VCaP (cell line): ENCODE measurements at regions not wholly inside any gene's neighbourhood (a gene's known extent, or its start where the extent isn't known, plus 50 kb on each side); places are given as distances from the start of the nearest gene placed in this dataset.

Experiments
- H3K27ac ChIP-seq: fragments of 450-650 bp; 2 replicates; pipeline ENCODE4 v1.5.1; 2017
- TF ChIP-seq, protein P1 (sequence below): fragments of 450-650 bp; conservative IDR thresholded peaks from 2 replicates; pipeline ENCODE4 v1.5.1; 2017; ENCODE audit warnings: mild to moderate bottlenecking, moderate library complexity

- TF ChIP-seq, protein P1, sequence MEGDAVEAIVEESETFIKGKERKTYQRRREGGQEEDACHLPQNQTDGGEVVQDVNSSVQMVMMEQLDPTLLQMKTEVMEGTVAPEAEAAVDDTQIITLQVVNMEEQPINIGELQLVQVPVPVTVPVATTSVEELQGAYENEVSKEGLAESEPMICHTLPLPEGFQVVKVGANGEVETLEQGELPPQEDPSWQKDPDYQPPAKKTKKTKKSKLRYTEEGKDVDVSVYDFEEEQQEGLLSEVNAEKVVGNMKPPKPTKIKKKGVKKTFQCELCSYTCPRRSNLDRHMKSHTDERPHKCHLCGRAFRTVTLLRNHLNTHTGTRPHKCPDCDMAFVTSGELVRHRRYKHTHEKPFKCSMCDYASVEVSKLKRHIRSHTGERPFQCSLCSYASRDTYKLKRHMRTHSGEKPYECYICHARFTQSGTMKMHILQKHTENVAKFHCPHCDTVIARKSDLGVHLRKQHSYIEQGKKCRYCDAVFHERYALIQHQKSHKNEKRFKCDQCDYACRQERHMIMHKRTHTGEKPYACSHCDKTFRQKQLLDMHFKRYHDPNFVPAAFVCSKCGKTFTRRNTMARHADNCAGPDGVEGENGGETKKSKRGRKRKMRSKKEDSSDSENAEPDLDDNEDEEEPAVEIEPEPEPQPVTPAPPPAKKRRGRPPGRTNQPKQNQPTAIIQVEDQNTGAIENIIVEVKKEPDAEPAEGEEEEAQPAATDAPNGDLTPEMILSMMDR: no peak
- H3K27ac ChIP-seq: no peak overlapping the region
Measured at GRCh38 chr7:82757-83155, 109.6 kb upstream of the FAM20C start.

DNA sequence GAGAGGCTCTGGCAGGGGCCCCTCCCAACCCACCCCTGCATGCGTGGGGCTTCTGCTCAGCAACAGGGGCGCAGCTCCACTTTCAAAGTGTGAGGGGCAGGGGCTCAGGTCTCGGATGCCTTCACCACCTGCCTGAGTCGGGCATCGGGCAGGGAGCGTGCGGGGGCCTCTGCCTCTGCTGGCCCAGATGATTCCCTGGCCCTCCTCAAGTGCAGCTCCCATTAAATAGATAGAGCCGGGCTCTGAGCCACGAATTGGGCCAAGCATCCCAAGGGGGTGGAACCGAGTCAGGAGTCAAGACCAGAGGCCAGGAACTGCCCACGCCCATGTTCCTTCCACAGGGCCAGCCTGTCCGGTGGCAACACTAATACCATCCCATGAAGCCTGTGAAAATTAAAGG is 108.9 kb upstream of the FAM20C start:
- TF ChIP-seq, protein P1: no peak
- no peak overlapping the region for H3K27ac ChIP-seq

- TF ChIP-seq, protein P1: no peak
- no peak overlapping the region for H3K27ac ChIP-seq
Measured at GRCh38 chr7:83861-84632, 108.3 kb upstream of the FAM20C start.

- TF ChIP-seq, protein P1: no peak
- no peak overlapping the region for H3K27ac ChIP-seq
Measured at GRCh38 chr7:84633-85020, 107.7 kb upstream of the FAM20C start.

GRCh38 chr7:85074-85882 is 107.1 kb upstream of the FAM20C start:
- TF ChIP-seq, protein P1: no peak
- no peak overlapping the region for H3K27ac ChIP-seq

DNA sequence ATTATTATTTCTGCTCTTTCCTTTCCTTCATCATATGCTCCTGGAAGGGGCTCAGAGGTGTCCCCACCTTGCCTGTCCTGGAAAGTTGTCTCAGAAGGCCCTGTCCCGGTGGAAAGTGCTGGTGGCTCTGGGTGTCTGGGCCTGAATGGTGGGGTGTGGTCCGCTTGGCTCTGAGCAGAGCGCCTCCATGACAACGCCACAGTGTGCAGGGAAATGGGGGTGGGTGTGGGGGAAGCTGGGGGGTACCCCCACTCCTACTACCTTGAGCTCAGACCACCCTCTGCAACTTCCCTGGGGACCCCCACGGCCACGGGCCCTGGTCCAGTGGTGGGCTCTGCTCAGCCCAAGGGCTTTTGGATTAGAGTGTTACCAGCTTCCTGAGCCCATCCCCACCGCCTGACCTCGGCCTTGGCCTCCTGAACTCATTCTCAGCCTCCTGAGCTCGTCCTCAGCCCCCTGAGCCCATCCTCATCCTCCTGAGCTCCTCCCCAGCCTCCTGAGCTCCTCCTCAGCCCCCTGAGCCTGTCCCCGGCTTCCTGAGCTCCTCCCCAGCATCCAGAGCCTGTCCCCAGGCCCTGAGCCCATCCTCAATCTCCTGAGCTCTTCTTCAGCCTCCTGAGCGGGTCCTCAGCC is 106.4 kb upstream of the FAM20C start:
- no peak overlapping the region for H3K27ac ChIP-seq
- TF ChIP-seq, protein P1: no peak

DNA sequence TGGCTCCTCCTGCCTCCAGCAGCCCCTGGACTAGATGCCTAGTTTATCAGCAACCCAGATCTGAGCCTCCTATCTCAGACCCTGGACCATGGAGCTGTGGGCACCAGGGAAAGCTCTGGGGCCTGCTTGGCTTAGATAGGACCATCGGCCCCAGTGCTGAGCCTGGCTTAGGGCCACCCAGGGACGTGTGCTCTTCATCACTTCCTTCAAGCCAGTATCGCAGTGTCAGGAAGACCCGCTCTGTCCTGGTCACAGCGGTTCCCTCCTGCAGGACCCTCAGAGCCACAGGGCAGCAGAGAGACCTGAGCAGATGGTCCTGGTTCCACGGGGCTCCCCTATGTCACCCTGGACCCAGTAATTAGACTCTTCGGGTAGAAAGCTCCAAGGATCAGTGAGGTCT is 105.7 kb upstream of the FAM20C start:
- no peak overlapping the region for H3K27ac ChIP-seq

More for the DNA sequence above, 105.7 kb upstream of the FAM20C start:
- TF ChIP-seq, protein P1: no peak
